Stimulated activated naive CD8-positive, alpha-beta T cell treated with anti-CD3 and anti-CD28 coated beads, Interleukin-15, amount 100 ng/mL, for 72 hours (primary cell): ENCODE measurements at regions not wholly inside any gene's neighbourhood (a gene's known extent, or its start where the extent isn't known, plus 50 kb on each side); places are given as distances from the start of the nearest gene placed in this dataset.

Experiments
- ATAC-seq: fragments of 150-1000 bp; cut with Tn5 transposase; 2 replicates; pipeline ENCODE4 v1.10.0; 2021; ENCODE audit warnings: mild to moderate bottlenecking, moderate library complexity
- DNase-seq, 2 donors: peaks; one replicate each; pipeline ENCODE4 v3.0.0; 2021 to 2022
- H3K27ac Mint-ChIP-seq, 2 donors: one replicate each; pipeline ENCODE4 v1.8.0; 2022; ENCODE audit warnings: mild to moderate bottlenecking in 2 of 2, mixed read lengths in 2 of 2, moderate library complexity in 2 of 2
- H3K27me3 Mint-ChIP-seq: one replicate; pipeline ENCODE4 v1.8.0; 2022; ENCODE audit warnings: mixed read lengths
- H3K4me1 Mint-ChIP-seq: one replicate; pipeline ENCODE4 v1.8.0; 2022; ENCODE audit warnings: mild to moderate bottlenecking, mixed read lengths
- H3K4me3 Mint-ChIP-seq, 2 donors: one replicate each; pipeline ENCODE4 v1.8.0; 2022; ENCODE audit warnings: mild to moderate bottlenecking in 2 of 2, mixed read lengths in 2 of 2, moderate library complexity in 1 of 2
- H3K9me3 Mint-ChIP-seq, 2 donors: one replicate each; pipeline ENCODE4 v1.8.0; 2022; ENCODE audit warnings: mixed read lengths in 2 of 2

- no peak for ATAC-seq
- no peak for DNase-seq
- no peaks in the 10 kb centered on the region for H3K4me1 Mint-ChIP-seq
- H3K27me3 Mint-ChIP-seq = no peaks in the 10 kb centered on the region
- no peaks in the 10 kb centered on the region for H3K9me3 Mint-ChIP-seq
- no peak overlapping the region for H3K27ac Mint-ChIP-seq
- H3K4me3 Mint-ChIP-seq = no peak overlapping the region
Measured at GRCh38 chr15:95937128-95937528, 393.4 kb upstream of the NR2F2 start.

GRCh38 chr15:95940431-95940985 lies 390.0 kb upstream of the NR2F2 start:
- DNase-seq = no peak
- no peak overlapping the region for H3K4me3 Mint-ChIP-seq

GRCh38 chr15:95944193-95944592 lies 386.3 kb upstream of the NR2F2 start:
- Mint-ChIP-seq H3K9me3 (peaks cover 0 to 4% of the 10 kb centered on the region in 2 donors), H3K27me3 (no peaks in the 10 kb centered on the region), H3K27ac (no peak overlapping the region), H3K4me1 (no peaks in the 10 kb centered on the region), H3K4me3 (no peak overlapping the region)
- DNase-seq (no peak), ATAC-seq (no peak)

More at GRCh38 chr15:95940431-95940985, 390.0 kb upstream of the NR2F2 start:
- no peak for ATAC-seq
- H3K4me1 Mint-ChIP-seq = no peaks in the 10 kb centered on the region
- peaks cover 0 to 4% of the 10 kb centered on the region in 2 donors for H3K9me3 Mint-ChIP-seq
- H3K27ac Mint-ChIP-seq = no peak overlapping the region
- no peaks in the 10 kb centered on the region for H3K27me3 Mint-ChIP-seq

GRCh38 chr15:95944661-95945255 lies 385.7 kb upstream of the NR2F2 start:
- Mint-ChIP-seq H3K27me3 (no peaks in the 10 kb centered on the region), H3K9me3 (peaks cover 0 to 4% of the 10 kb centered on the region in 2 donors), H3K4me3 (no peak overlapping the region), H3K4me1 (no peaks in the 10 kb centered on the region), H3K27ac (no peak overlapping the region)
- DNase-seq = no peak
- ATAC-seq = no peak

- Mint-ChIP-seq H3K4me3 (no peak overlapping the region), H3K27me3 (no peaks in the 10 kb centered on the region), H3K27ac (no peak overlapping the region), H3K4me1 (no peaks in the 10 kb centered on the region), H3K9me3 (peaks cover 0 to 4% of the 10 kb centered on the region in 2 donors)
- ATAC-seq (no peak), DNase-seq (no peak)
Measured at GRCh38 chr15:95946241-95946640, 384.3 kb upstream of the NR2F2 start.

GRCh38 chr15:95946926-95947325 lies 383.6 kb upstream of the NR2F2 start:
- H3K9me3 Mint-ChIP-seq = peaks cover 0 to 4% of the 10 kb centered on the region in 2 donors
- H3K4me3 Mint-ChIP-seq = no peak overlapping the region
- no peaks in the 10 kb centered on the region for H3K27me3 Mint-ChIP-seq
- ATAC-seq (no peak), DNase-seq (no peak)
- no peaks in the 10 kb centered on the region for H3K4me1 Mint-ChIP-seq
- no peak overlapping the region for H3K27ac Mint-ChIP-seq

- ATAC-seq = no peak
- no peak for DNase-seq
- Mint-ChIP-seq H3K4me1 (no peaks in the 10 kb centered on the region), H3K9me3 (no peaks in the 10 kb centered on the region), H3K27ac (no peak overlapping the region), H3K4me3 (no peak overlapping the region), H3K27me3 (no peaks in the 10 kb centered on the region)
Measured at GRCh38 chr15:95948411-95948810, 382.1 kb upstream of the NR2F2 start.

GRCh38 chr15:95953032-95953431 lies 377.5 kb upstream of the NR2F2 start:
- no peaks in the 10 kb centered on the region for H3K4me1 Mint-ChIP-seq
- H3K9me3 Mint-ChIP-seq = peaks cover 0 to 12% of the 10 kb centered on the region in 2 donors
- no peak overlapping the region for H3K27ac Mint-ChIP-seq
- no peak for DNase-seq
- ATAC-seq = no peak
- H3K27me3 Mint-ChIP-seq = peaks cover 5% of the 10 kb centered on the region
- no peak overlapping the region for H3K4me3 Mint-ChIP-seq

- ATAC-seq (no peak), DNase-seq (no peak)
- H3K27ac Mint-ChIP-seq = no peak overlapping the region
- H3K4me1 Mint-ChIP-seq = no peaks in the 10 kb centered on the region
- peaks cover 16 to 22% of the 10 kb centered on the region in 2 donors for H3K9me3 Mint-ChIP-seq
- H3K4me3 Mint-ChIP-seq = no peak overlapping the region
- H3K27me3 Mint-ChIP-seq = peaks cover 7% of the 10 kb centered on the region
Measured at GRCh38 chr15:95957861-95958260, 372.6 kb upstream of the NR2F2 start.

- Mint-ChIP-seq H3K4me1 (no peaks in the 10 kb centered on the region), H3K27me3 (peaks cover 7% of the 10 kb centered on the region), H3K9me3 (peaks cover 16 to 22% of the 10 kb centered on the region in 2 donors), H3K4me3 (no peak overlapping the region), H3K27ac (no peak overlapping the region)
- no peak for ATAC-seq
- DNase-seq = no peak
Measured at GRCh38 chr15:95958382-95958781, 372.1 kb upstream of the NR2F2 start.

GRCh38 chr15:95968856-95969255 lies 361.6 kb upstream of the NR2F2 start:
- no peak for DNase-seq
- Mint-ChIP-seq H3K4me3 (no peak overlapping the region), H3K9me3 (no peaks in the 10 kb centered on the region), H3K27ac (no peak overlapping the region), H3K4me1 (no peaks in the 10 kb centered on the region), H3K27me3 (peaks cover 25% of the 10 kb centered on the region)
- ATAC-seq = no peak

- Mint-ChIP-seq H3K9me3 (peaks cover 0 to 1% of the 10 kb centered on the region in 2 donors), H3K27ac (no peak overlapping the region), H3K27me3 (peaks cover 30% of the 10 kb centered on the region), H3K4me1 (no peaks in the 10 kb centered on the region), H3K4me3 (no peak overlapping the region)
- no peak for DNase-seq
- ATAC-seq = no peak
Measured at GRCh38 chr15:95970326-95970725, 360.2 kb upstream of the NR2F2 start.

- Mint-ChIP-seq H3K27me3 (peaks cover 30% of the 10 kb centered on the region), H3K4me3 (no peak overlapping the region), H3K9me3 (peaks cover 0 to 7% of the 10 kb centered on the region in 2 donors), H3K27ac (no peak overlapping the region), H3K4me1 (no peaks in the 10 kb centered on the region)
- ATAC-seq = no peak
- DNase-seq = no peak
Measured at GRCh38 chr15:95972041-95972553, 358.4 kb upstream of the NR2F2 start.

- ATAC-seq = no peak
- Mint-ChIP-seq H3K4me3 (no peak overlapping the region), H3K4me1 (no peaks in the 10 kb centered on the region), H3K9me3 (peaks cover 0 to 7% of the 10 kb centered on the region in 2 donors), H3K27ac (no peak overlapping the region), H3K27me3 (peaks cover 30% of the 10 kb centered on the region)
- DNase-seq = no peak
Measured at GRCh38 chr15:95972812-95973211, 357.7 kb upstream of the NR2F2 start.

GRCh38 chr15:95973566-95974256 lies 356.8 kb upstream of the NR2F2 start:
- H3K27ac Mint-ChIP-seq = no peak overlapping the region

GRCh38 chr15:95975212-95975611 lies 355.3 kb upstream of the NR2F2 start:
- ATAC-seq = no peak
- H3K27me3 Mint-ChIP-seq = peaks cover 29% of the 10 kb centered on the region
- no peak overlapping the region for H3K4me3 Mint-ChIP-seq
- peaks cover 0 to 7% of the 10 kb centered on the region in 2 donors for H3K9me3 Mint-ChIP-seq
- no peaks in the 10 kb centered on the region for H3K4me1 Mint-ChIP-seq
- DNase-seq = no peak
- no peak overlapping the region for H3K27ac Mint-ChIP-seq

More at GRCh38 chr15:95973566-95974256, 356.8 kb upstream of the NR2F2 start:
- Mint-ChIP-seq H3K9me3 (peaks cover 0 to 7% of the 10 kb centered on the region in 2 donors), H3K4me3 (no peak overlapping the region), H3K27me3 (peaks cover 30% of the 10 kb centered on the region), H3K4me1 (no peaks in the 10 kb centered on the region)
- DNase-seq (no peak), ATAC-seq (no peak)
